SH-SY5Y (cell line): ENCODE measurements at regions not wholly inside any gene's neighbourhood (a gene's known extent, or its start where the extent isn't known, plus 50 kb on each side); places are given as distances from the start of the nearest gene placed in this dataset.

Experiments used
- GATA2 ChIP-seq: IDR thresholded peaks from 2 replicates; pipeline ENCODE4 v1.6.1; 2011; ENCODE audit warnings: mild to moderate bottlenecking, low read depth, low read length
- GATA3 ChIP-seq: IDR thresholded peaks from 2 replicates; pipeline ENCODE4 v1.6.1; 2011; ENCODE audit warnings: low read depth, mild to moderate bottlenecking, low read length, moderate library complexity

- TF ChIP-seq GATA2 = no peak
- no peak for TF ChIP-seq GATA3
Observed at GRCh38 chr4:179399054-179399782, 1957.0 kb upstream of the AGA start.

GRCh38 chr4:179415037-179415846 is 1973.0 kb upstream of the AGA start:
- no peak for TF ChIP-seq GATA3
- no peak for TF ChIP-seq GATA2

- TF ChIP-seq GATA2 (no peak), GATA3 (no peak)
Observed at GRCh38 chr4:179415847-179416223, 1973.6 kb upstream of the AGA start.

GRCh38 chr4:179417357-179417756 is 1975.1 kb upstream of the AGA start:
- TF ChIP-seq GATA3 (no peak), GATA2 (no peak)

- TF ChIP-seq GATA3 (no peak), GATA2 (no peak)
Observed at GRCh38 chr4:179437962-179438361, 1995.7 kb upstream of the AGA start.

GRCh38 chr4:179441596-179441995 is 1999.4 kb upstream of the AGA start:
- TF ChIP-seq GATA3 (no peak), GATA2 (no peak)

- TF ChIP-seq GATA2 = no peak
- no peak for TF ChIP-seq GATA3
Observed at GRCh38 chr4:179447308-179447707, 2005.1 kb upstream of the AGA start.

GRCh38 chr4:179465131-179465797 is 2023.0 kb upstream of the AGA start:
- TF ChIP-seq GATA3 (no peak), GATA2 (no peak)

- no peak for TF ChIP-seq GATA2
- no peak for TF ChIP-seq GATA3
Observed at GRCh38 chr4:179467878-179468277, 2025.6 kb upstream of the AGA start.

GRCh38 chr4:179472164-179472563 is 2029.9 kb upstream of the AGA start:
- TF ChIP-seq GATA2 = no peak
- TF ChIP-seq GATA3 = no peak

GRCh38 chr4:179478608-179479007 is 2036.4 kb upstream of the AGA start:
- TF ChIP-seq GATA3 (no peak), GATA2 (no peak)

GRCh38 chr4:179485781-179486180 is 2043.5 kb upstream of the AGA start:
- TF ChIP-seq GATA3 (no peak), GATA2 (no peak)

GRCh38 chr4:179486570-179487335 is 2044.5 kb upstream of the AGA start:
- no peak for TF ChIP-seq GATA3
- TF ChIP-seq GATA2 = no peak

GRCh38 chr4:179492260-179493080 is 2050.2 kb upstream of the AGA start:
- TF ChIP-seq GATA3 (no peak), GATA2 (no peak)
